Osteoblast (primary cell): ENCODE measurements at regions not wholly inside any gene's neighbourhood (a gene's known extent, or its start where the extent isn't known, plus 50 kb on each side); places are given as distances from the start of the nearest gene placed in this dataset.

Source experiments
- DNase-seq: peaks from one replicate; pipeline ENCODE4 v3.0.0; 2011; ENCODE audit warnings: low spot score, mixed read lengths; ENCODE audit not compliant: insufficient read length; ENCODE audit errors: missing footprints
- H2AFZ ChIP-seq: 2 replicates; pipeline ENCODE4 v1.6.0; 2011; ENCODE audit warnings: mild to moderate bottlenecking, low read length
- H3K27ac ChIP-seq: 2 replicates; pipeline ENCODE4 v1.5.1; 2011; ENCODE audit warnings: mild to moderate bottlenecking, low read depth, low read length, moderate library complexity
- H3K27me3 ChIP-seq: 2 replicates; pipeline ENCODE4 v1.6.0; 2012; ENCODE audit warnings: mild to moderate bottlenecking, control low read depth, inconsistent platforms, low read length, moderate library complexity; ENCODE audit not compliant: insufficient read depth
- H3K36me3 ChIP-seq: 2 replicates; pipeline ENCODE4 v1.5.1; 2011; ENCODE audit warnings: mild to moderate bottlenecking, low read length, control low read depth, moderate library complexity; ENCODE audit not compliant: insufficient read depth
- H3K4me1 ChIP-seq: 2 replicates; pipeline ENCODE4 v1.5.1; 2011; ENCODE audit warnings: mild to moderate bottlenecking, low read length, control low read depth, moderate library complexity; ENCODE audit not compliant: insufficient read depth
- H3K4me2 ChIP-seq: 2 replicates; pipeline ENCODE4 v1.6.0; 2011; ENCODE audit warnings: mild to moderate bottlenecking, low read length; ENCODE audit not compliant: insufficient read depth
- H3K4me3 ChIP-seq: fragments of 200-600 bp; sonication (generic); 3 replicates; pipeline ENCODE4 v1.5.1; 2012; ENCODE audit warnings: mild to moderate bottlenecking, low read length, inconsistent platforms; ENCODE audit not compliant: insufficient read depth
- H3K79me2 ChIP-seq: 2 replicates; pipeline ENCODE4 v1.6.0; 2012; ENCODE audit warnings: mild to moderate bottlenecking, low read length, control low read depth, inconsistent platforms; ENCODE audit not compliant: insufficient read depth
- H3K9me3 ChIP-seq: 2 replicates; pipeline ENCODE4 v1.5.1; 2011; ENCODE audit warnings: low read depth, low read length, control low read depth
- H4K20me1 ChIP-seq: 2 replicates; pipeline ENCODE4 v1.6.0; 2012; ENCODE audit warnings: mild to moderate bottlenecking, low read length, control low read depth; ENCODE audit not compliant: insufficient read depth
- CTCF ChIP-seq: IDR thresholded peaks from 2 replicates; pipeline ENCODE4 v1.5.1; 2011; ENCODE audit warnings: mild to moderate bottlenecking, low read depth, low read length, moderate library complexity; ENCODE audit errors: extremely low read depth

- Histone ChIP-seq H3K4me1 (peaks cover 9% of the 10 kb centered on the region), H3K9me3 (no peaks in the 10 kb centered on the region)
These were observed 103.6 kb upstream of the IER5L start for GRCh38 chr9:129281506-129282145.

GRCh38 chr9:129280623-129281271, 102.7 kb upstream of the IER5L start:
- Histone ChIP-seq H3K27me3 (no peaks in the 10 kb centered on the region), H3K36me3 (no peaks in the 10 kb centered on the region), H3K27ac (no peak overlapping the region), H3K4me1 (peaks cover 9% of the 10 kb centered on the region), H3K79me2 (no peaks in the 10 kb centered on the region), H3K9me3 (no peaks in the 10 kb centered on the region), H3K4me2 (no peak overlapping the region), H4K20me1 (no peaks in the 10 kb centered on the region), H2AFZ (no peak overlapping the region), H3K4me3 (no peak overlapping the region)
- peak; percentile 69 for DNase-seq
- TF ChIP-seq CTCF: no peak

More at GRCh38 chr9:129281506-129282145, 103.6 kb upstream of the IER5L start:
- Histone ChIP-seq H3K79me2 (no peaks in the 10 kb centered on the region), H3K4me2 (no peak overlapping the region), H4K20me1 (no peaks in the 10 kb centered on the region), H2AFZ (no peak overlapping the region), H3K27me3 (no peaks in the 10 kb centered on the region), H3K4me3 (no peak overlapping the region), H3K36me3 (no peaks in the 10 kb centered on the region), H3K27ac (no peak overlapping the region)
- TF ChIP-seq CTCF: no peak
- DNase-seq: peak; percentile 38

- no peak overlapping the region for H3K27ac ChIP-seq
These were observed 102.2 kb upstream of the IER5L start for GRCh38 chr9:129280236-129280622.

More at GRCh38 chr9:129280236-129280622, 102.2 kb upstream of the IER5L start:
- no peaks in the 10 kb centered on the region for H3K9me3 ChIP-seq
- H3K27me3 ChIP-seq: no peaks in the 10 kb centered on the region
- TF ChIP-seq CTCF: no peak
- no peaks in the 10 kb centered on the region for H3K36me3 ChIP-seq
- no peak overlapping the region for H3K4me2 ChIP-seq
- no peaks in the 10 kb centered on the region for H3K79me2 ChIP-seq
- H3K4me3 ChIP-seq: no peak overlapping the region
- peak; percentile 54 for DNase-seq
- no peaks in the 10 kb centered on the region for H4K20me1 ChIP-seq
- peaks cover 9% of the 10 kb centered on the region for H3K4me1 ChIP-seq
- H2AFZ ChIP-seq: no peak overlapping the region
